Activated CD4-positive, alpha-beta T cell treated with anti-CD3 and anti-CD28 coated beads, Interleukin-2, amount 50 U/mL, for 1 hour (primary cell): ENCODE measurements at regions not wholly inside any gene's neighbourhood (a gene's known extent, or its start where the extent isn't known, plus 50 kb on each side); places are given as distances from the start of the nearest gene placed in this dataset.

ENCODE experiments used
- DNase-seq: peaks from one replicate; pipeline ENCODE4 v3.0.0-alpha.2; 2020

DNA sequence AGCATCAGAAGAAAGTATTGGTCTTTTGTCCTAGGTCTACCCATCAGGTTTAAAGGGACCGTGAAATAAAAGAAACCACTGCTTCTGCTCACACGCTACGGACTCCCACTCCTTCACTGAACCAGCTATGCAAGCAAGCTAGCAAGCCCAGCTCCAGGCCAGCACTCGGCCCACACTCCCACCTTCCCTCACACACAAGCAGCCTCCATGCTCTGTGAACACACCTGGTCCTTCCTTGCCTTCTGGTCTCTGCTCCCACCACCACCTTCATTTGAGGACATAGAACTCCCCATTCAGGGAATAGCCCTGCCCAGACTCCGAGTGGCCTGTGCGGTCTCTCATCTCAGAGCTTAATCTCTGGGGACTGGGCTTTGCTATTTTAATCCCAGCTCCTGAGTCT is 436.4 kb upstream of the CDH4 start:
- no peak for DNase-seq

DNA sequence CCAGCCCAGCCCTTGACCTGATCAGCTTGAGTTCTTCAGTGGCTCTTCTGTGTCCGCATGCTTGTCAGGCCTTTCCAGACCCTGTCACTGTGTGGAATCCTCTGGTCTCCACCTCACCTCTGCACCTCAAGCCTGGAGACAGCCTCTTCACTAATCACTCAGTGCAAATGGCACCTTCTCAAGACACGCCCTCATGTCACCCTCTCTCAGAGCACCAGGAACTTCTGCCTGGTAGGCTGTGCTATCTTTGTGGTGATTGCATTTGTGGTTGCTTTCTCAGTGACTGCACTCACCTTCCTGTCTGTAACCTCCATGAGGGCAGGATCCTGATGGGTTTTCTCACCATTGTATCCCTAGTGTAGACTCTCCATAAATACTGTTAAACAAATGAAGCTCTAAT is 435.2 kb upstream of the CDH4 start:
- no peak for DNase-seq

DNA sequence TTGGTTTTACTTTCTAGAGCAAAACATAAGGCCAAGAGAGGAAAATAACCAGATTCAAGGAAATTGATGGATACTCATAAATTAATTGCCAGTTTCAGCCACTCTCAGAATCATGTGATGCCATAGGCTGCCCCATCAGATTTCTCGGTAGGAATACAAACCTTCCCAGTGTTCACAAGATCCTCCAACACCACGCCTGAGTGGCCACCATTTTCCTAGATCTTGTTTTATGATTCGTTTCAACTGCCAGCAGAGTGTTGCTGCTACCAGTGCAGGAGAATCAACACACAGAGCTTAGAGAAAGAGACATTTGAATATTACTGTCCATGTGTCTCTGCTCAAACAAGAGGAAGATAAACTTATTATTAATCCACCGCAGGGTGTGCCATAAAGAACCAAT is 434.2 kb upstream of the CDH4 start:
- DNase-seq: no peak

DNA sequence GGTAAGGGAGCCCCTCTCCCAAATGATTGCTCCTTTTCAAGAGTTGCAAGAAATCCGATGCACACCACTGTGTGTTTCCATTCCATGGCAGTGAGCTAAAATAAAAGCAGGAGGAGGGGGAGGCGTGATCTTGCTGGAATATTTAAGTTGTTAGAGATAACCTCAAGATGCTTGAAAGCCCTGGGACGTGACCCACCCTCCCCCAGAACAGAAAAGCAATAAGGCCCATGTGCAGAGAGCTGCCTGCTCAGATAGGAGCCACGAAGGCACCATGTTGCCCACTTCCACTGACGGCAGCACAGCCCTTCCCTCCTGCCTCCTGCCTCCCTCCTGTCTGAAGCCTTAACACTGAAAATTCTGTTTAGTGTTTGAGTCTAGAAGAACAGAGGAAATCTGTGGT is 432.6 kb upstream of the CDH4 start:
- no peak for DNase-seq

DNA sequence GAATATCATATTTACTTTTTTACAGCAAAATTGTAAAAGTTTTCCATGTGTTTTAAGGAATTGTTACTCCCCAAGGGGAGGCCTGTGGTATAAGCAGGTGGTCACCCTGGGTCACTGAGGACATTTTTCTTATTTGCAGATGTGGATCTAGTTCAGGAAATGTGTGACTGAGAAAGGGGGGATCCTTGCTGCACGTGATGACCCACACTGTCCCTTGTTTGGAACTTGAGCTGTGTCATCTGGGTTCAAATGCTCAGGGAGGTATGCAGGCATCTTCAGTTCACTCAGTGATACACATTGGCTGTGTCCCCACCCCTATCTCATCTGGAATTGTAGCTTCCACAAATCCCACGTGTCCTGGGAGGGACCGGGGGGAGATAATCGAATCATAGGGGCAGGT is 431.9 kb upstream of the CDH4 start:
- no peak for DNase-seq

DNA sequence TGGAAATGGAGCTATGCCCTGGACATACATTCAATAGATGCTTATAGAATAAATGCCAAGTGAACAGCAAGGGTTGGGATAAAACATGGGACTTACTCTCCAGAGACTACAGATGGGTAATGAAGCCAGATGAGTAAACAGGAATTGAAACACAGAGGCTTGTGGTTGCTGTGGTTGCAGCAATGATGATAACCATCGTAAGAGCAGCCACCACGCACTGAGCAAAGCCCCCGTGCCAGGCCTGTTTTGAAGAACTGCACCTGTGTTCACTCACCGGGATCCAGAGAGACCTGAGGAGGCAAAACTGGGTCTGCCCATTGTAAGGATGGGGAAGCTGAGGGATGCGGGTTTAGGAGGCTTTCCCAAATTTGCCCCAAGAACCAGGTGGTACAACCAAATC is 431.1 kb upstream of the CDH4 start:
- DNase-seq: no peak

DNA sequence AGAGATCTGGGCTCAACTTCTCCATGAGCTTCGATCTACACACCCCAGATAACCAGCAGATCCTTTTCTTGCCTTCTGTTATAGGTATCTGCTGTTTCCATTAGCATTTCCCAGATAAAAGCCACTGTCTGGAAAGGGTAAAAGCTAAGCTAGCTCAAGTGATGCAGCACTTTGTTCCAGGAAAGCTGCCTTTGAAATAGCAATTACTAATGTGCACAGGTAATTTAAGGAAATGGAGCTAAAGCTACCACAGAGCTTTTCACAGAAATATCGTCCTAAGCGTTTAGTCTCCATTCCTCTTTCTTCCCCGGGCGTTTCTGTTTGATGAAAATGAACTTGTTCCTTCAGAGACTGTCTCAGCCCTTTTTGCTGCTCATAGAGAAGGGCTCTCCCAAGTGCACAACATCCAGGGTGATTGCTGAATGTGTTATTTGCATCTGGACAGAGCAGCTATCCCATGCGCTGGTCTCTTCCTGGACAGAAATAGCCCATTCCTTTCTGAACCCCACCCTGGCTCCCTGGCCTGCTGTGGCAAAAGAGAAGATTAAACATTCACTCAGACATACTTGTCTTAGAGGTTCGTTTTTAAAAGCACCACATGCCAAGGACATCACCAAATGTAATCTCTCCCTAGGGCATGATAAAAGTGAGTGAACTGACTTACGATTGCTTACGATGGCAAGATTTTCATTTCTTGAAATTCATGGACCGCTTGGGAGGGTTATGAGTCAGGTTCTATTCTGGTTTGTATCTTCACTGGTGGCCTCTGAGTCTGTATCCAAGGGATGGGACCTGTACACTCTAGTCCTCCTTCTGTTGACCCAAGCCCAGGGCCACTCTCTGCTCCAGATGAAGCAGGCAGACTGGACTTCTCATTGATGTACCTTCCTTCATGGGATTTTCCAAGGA is 429.1 kb upstream of the CDH4 start:
- no peak for DNase-seq

DNA sequence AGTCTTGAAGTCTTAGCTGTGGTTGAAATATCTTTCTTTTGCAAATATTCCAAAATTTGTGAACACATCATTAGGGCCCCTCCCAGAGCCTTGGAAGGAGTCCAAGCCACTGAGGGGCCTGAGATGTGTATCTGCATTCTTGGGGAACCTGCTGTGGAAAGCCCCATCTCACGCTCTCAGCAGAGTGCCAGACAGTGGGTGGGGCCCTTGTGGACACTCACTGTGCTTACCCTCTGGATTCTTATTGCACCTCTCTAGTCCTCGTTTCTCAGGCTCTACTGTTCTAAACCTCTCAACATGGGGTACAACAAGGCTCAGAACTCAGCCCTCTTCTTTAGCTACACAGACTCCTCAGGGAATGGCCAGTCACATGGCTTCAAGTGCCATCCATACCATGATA is 416.2 kb upstream of the CDH4 start:
- no peak for DNase-seq

DNA sequence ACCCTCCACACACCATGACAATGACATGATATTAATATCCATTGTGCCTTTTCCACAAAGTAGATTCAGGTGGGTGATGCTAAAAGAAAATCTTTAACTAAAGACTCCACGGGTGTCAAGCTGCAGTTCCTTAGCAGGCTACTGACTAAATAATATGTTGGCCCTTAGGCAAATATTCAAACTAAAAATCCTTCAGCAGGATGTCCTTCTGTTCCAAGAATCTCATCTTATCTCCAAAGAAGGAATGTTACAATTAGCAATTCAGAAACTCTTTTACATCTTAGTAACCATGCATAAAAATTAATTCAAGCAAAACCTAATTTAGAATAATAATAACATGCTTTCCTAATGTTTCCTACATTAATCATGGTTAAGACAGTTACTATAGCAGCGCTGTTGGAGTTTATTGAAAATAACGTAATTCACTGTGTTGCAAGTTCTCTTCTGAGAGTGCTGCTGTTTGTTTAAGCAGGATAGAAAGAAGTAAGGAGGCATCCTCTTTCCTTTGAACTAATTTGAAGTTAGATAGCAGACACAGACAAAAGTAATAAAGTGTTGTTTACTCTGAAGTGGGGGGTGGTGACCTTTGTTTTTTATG is 414.8 kb upstream of the CDH4 start:
- no peak for DNase-seq

DNA sequence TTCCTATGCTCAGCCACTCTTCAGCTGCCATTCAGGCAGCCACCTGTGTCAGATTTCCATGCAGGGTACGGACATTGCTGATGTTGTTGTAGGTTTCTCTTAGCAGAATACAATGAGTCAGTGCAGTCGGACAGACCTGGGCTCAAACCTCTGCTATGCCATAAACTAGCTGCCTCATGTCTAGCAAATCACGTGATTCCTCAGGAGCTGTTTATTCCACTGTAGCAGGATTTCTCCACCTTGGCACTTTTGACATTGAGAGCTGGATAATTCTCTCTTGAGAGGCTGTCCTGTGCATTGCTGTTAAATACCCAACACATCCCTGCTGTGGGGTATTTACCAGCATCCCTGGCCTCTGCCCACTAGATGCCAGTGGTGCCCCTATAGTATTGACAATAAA is 413.8 kb upstream of the CDH4 start:
- DNase-seq: no peak

DNA sequence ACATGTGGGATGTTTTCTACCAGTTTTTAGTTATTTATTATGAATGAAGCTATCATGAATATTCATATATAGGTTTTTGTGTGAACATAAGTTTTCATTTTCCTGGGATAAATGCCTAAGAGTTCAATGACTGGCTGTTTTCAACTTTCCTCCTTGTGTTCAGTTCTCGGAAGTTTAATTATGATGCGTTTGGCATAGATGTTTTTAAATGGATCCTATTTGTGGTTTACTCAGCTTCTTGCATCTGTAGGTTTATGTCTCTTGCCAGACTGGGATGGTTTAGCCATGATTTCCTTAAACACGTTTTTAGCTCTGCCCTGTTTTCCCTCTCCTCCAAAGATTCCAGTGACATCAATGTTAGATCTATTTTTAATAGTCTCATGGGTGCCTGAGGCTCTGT is 411.1 kb upstream of the CDH4 start:
- DNase-seq: no peak

DNA sequence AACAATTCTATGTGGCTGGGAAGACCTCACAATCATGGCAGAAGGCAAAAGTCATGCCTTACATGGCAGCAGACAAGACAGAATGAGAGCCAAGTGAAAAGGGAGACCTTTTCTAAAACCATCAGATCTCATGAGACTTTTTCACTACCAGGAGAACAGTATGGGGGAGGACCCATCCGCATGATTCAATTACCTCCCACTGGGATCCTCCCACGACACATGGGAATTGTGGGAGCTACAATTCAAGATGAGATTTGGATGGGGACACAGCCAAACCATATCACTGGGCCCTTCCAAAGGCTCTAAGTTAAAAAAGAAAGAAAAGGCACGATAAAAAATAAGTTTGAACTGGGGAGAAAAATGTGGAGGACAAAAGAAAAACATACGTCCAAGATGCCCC is 406.9 kb upstream of the CDH4 start:
- no peak for DNase-seq

DNA sequence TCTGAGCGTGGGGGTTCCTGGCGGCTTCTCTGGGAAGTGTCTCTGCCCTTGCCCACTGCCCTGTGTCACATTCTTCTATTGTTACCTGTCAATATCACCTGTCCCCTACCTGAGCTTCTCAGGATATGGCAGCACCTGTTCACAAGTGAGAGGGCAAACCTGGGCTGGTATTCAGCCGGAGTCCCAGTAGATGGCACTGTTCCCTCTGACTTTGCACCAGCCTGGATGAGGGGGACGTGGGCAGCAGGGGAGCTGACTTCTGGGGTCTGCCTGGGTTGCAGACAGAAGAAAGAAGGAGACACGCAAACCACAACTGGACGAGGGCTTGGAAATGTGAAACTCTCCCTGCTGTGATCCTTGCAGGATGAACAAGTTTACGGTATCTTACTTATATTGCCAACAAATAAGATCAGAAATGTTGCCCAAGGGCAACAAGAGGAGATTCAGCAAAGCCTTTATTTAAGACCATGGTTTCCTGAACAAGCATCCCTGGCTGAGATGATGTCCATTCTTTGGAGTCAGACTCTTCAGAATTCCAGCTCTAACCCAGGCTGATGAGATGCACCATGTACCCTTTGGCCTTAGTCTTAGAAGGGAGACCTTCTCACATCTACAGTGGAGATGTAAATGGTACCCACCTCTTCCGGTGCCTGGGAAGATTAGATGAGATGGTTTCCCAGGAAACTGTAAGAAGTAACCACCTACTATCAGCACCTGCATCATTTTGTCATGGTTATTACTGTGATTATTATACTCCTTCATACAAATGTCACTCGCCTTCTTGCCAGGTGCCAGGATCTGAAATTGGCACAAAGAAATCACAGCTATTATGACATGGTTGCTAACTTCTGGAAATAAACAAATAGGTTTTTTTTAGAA is 400.0 kb upstream of the CDH4 start:
- DNase-seq: no peak

DNA sequence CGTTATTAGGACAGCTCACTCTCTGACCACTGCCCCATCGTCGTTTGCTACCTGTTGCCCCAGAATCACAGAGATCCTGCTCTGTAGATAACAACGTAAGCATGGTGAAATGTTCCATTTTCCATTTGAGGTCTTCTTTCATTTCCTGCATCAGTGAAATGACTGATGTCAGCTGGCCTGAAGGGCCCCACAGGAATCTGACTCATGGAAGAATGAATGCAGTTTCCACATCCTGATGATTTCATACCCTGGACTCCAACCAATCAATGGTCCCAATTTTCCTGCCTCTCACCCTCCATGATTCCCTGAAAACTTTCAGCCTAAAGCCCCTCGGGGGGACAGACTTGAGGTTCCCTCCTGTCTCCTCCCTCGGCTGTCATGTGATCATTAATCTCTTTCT is 394.4 kb upstream of the CDH4 start:
- no peak for DNase-seq

DNA sequence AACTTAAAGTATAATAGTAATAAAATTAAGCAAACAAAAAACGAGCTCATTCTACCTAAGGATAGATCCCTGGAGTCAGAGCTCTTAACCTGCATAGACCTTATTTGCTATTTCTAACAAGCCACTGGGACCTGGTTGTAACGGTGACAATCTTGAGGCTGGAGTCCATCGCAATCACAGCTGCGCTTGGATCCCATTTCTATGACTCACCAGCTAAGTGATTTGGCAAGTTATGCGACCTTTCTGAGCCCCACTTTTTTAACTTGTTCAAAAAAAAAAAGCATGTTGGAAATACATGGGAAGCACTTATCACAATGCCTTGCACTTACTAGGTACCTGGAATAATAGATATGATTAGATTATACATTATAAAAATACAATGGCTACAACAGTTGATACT is 389.5 kb upstream of the CDH4 start:
- DNase-seq: no peak

DNA sequence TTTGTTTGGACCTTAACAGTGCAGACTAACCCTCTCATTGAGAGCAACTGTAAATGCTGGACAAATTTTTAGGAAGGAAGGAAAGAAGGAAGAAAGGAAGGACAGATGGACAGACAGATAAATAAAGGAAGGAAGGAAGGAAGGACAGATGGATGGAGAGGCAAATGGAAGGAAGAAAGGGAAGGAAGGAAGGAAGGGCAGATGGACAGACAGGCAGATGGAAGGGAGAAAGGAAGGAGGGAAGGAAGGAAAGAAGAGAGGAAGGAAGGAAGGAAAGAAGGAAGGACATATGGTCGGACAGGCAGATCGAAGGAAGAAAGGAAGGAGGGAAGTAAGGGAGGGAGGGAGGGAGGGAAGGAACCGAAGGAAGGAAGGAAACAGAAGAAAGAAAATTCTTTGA is 388.5 kb upstream of the CDH4 start:
- DNase-seq: no peak

DNA sequence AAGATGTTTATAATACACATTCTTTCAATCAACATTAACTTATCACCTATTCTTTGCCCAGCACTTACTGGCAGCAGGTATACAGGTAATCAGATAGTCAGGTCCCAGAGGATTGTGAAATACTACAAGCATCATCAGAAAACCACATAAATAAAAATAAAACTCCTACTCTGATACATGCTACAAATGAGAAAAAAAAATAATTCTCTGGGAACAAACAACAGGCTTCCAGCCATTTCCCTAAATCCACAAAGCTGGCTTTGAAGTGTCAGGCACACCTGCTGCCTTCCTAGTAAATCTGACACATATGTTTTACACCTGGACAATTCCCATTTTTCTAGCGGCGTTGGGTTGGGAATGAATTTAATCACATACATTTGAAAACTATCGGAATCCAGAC is 384.5 kb upstream of the CDH4 start:
- no peak for DNase-seq

DNA sequence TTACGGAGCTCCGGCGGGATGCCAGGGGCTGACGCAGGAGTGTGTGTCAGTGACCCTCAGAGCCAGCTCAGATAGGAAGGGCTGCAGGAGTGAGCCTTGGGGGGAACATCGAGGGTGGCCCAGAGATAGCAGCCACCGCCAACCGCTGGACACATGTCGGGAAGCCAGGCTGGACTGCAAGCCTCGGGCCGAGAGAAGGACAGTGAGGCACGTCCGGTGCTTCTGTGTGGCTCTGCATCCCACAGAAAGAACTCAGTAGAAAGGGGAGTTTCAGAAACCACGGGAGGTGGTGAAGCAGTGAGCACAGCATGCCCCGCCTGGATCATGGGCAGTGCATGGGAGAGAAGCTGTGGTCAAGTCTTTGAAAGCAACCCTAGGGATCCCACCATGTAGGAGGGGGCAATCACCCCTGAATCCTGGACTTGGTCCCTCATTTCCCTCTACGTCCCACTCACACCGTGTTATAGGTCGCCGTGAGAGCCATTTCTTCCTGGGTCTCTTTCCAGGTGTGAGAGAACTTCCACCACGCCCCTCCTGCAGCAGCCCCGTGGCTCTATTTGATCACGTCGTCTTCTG is 383.7 kb upstream of the CDH4 start:
- DNase-seq: no peak

DNA sequence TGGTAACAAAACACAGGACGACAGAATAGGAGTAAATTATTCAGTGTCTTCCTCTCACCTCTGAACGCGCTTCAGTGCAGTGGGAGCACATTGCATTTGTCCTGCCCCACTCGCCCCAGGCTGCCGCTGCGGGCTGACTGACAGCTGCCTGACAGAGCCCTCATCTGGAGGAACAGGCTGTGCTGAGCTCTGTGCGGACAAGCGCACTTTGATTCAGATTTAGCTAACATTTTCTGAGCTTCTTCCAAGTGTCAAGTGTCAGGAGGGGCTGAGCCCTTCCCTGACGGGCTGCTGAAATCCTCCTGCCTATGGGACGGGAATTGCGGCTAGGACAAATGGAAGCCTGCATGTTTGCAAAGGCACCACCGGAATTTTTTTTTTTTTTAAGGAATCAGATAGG is 383.0 kb upstream of the CDH4 start:
- no peak for DNase-seq

DNA sequence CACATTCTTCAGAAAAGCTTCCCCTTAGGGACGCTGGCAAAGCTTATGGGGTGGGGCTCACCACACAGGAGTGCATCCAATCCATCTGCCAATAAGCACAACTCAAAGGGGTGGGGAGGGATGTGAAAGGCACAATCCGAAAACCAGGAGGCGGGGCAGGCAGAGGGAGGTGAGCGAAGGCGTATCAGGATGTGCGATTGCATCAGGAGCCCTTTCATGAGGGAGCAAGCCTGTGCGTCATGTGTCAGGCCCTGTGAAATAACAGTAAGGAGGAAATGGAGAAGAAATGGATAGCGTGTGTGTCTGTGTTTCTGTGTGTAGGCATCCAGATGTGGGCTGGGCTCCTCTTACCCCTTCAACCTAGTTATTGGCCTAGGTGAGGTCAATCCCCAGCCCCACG is 382.4 kb upstream of the CDH4 start:
- DNase-seq: no peak

DNA sequence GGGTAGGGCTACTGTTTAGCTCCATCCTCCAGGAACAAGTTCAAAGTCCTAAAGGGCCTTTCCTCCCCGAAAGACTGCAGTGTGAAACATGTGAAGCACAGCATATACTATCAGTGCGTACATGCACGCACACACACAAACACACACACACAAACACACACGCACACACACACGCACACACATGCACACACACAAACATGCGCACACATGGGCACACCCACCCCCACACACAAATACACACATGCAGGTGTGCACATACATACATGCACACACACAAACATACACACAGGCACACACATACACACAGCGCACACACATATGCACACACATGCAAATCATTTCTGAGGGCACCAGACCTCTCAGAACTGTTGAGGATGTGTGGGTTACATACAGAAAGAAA is 382.0 kb upstream of the CDH4 start:
- no peak for DNase-seq

DNA sequence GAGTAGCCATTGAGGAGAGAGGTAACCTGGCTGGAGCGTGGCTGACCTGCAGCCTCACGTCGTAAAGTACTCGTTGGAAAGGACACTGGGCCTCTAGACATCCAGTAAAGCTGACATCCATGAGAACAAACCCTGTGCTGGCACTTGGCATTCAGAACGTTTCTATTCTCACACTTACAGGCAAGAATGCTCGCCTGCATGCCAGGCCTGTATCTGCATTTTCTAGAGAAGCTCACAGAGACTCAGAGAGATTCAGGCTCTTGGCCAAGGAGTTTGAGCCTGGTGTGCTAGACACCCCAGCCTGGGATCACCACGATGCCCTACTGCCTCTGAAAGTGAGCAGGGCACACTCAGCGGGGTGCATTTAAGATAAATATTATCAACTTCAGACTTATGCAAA is 379.8 kb upstream of the CDH4 start:
- DNase-seq: no peak

DNA sequence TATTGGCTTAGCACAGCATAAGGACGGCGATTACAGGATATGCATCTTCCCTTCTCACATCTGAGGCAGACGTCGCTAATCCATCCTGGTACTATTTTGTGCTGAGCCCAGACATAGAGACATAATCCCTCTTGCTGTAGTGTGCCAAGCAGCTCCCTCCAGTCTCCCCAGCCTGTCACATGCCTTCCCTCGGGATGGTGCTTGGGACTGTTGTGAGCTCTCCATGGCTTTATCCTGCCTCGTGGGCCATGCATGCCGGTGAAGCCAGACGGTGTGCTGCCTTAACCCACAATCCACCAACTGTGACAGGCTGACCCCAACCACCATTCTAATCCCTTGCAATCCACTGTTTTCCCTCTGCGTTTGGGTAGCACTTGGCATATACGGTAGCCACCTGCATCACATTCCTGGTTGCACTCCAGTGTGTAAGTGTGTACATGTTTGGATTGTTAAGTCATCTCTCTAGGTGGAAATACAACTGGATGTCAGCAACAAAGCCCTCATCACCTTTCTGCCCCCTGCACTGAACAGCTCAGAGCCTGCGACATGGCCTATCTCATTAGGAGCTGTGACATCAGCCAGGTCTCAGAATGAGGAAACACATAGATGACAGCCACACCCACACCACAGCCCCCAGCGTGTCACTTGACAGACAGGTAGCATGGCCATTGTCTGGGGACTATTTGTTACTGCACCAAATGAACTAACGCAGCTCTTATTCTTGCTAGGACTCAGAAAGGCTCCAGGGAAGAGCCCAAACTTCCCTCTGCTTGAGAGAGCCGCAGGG is 374.8 kb upstream of the CDH4 start:
- no peak for DNase-seq
